ENCODE measurements at regions not wholly inside any gene's neighbourhood (a gene's known extent, or its start where the extent isn't known, plus 50 kb on each side); places are given as distances from the start of the nearest gene placed in this dataset.

DNA sequence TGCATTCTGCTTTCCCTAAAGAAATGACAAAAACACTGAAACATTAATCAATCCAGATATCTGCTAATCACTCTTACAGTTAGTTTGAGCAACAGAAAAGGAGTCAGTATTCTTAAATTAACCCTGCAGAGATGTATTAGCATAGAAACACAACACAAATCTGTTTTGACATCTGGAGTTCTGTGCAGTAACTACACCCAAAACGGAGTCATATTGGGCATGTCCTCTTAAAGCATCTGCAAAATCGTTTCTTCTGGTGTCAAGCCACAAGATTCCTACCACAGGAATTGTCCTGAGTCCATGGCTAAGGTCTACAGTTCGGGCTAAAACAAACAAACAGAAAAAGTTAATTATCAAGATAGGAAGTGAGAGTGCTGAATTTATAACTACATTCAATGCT is 332.1 kb upstream of the PKN2 start:
- no peak for DNase-seq

DNA sequence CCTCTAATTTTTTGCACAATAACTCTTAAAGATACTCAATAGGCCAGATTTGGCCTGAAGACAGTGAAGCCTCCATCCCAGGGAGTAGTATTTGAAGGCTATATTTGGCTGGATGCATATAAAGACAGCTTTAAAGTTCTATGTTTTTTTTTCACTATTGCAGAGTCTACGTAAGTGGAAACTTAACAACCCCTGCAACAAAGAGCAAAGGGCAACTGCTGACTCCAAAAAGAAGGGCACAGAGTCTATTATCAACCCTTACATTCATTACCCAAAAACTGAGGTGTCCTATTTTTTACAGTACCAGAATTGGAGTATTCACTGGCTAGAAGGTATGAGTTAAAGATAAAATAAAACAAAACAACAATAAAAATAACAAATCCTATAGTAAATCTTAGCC is 329.8 kb upstream of the PKN2 start:
- no peak for DNase-seq

DNA sequence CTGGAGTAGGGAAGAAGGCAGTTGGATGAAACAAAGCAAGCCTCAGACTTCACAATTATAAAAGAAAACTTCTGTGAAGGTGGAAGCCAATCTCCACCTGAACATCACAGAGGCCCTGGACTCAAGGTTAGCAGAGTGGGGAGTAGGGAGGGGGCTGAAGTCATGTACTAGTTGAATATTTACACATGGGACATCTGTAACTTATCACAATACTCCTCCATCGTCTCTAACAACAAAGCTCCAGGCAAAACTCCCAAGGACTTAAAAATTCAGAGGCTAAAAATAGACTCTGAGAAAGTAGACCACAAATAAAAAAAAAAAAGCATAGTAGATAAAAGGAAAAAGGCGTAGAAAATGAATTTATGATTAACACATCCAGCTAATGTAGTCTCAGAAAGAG is 326.3 kb upstream of the PKN2 start:
- peak; percentile 31 to 42 for DNase-seq

DNA sequence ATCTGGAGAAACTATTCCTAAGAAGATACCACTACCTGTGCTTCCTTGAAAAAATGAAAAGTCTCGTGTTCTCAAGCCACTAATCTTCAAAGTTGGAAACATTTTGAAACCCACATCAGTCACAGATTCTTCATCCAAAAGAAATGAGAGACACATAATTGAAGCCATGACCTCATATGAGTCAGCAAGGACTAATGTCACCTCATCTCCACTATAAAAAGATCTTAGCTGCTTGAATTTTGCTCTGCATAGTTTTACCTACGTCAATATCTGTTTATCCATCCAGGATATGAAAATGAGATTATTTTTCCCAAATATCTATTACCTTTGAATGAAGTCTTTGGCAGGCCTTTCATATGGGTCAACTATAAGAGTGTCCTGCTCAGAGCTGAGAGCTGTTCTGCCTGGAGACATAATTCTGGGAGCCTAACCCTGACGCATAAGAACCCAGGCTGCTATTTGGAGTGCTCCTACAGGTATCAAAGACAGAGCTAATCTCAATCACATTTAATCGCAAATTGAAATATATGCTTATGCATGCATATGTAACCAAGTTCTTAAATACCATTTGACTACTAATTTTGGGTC is 312.5 kb upstream of the PKN2 start:
- no peak for DNase-seq

DNA sequence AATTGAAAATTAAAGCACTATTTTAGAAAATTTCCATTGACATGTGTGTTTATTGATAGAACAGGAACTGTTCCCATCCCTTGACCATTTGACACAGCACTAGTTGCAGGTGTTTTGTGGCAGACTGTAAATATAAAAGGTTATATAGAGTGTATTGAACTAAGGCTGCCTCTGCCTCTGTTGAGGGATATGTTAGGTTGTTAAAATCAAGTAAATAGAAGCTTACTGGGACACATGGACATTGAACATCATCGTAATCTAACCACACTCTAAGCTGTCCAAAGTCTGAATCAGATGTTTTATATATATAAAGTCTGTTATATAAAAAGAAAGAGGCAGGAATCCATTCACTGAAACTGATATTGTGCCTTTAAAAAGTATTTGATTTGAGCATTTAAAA is 308.1 kb upstream of the PKN2 start:
- DNase-seq, result no peak

DNA sequence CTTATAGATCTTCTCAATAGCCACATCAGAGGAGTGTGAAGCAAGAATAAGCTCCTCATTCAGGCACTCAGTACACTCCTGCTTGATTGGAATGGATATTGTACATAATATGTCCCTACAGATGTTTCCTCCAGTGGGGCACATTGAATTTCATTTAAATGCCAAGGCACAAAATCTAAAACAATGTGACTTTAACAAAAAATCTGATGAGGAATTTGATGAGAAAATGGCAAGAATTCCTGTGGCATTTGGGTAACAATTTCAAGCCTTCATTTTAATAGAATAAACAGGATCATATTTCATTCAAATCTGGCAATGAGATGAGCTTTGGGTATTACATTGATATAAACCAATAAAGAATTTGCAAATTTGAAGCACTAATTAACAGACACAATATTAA is 307.7 kb upstream of the PKN2 start:
- DNase-seq, result no peak

DNA sequence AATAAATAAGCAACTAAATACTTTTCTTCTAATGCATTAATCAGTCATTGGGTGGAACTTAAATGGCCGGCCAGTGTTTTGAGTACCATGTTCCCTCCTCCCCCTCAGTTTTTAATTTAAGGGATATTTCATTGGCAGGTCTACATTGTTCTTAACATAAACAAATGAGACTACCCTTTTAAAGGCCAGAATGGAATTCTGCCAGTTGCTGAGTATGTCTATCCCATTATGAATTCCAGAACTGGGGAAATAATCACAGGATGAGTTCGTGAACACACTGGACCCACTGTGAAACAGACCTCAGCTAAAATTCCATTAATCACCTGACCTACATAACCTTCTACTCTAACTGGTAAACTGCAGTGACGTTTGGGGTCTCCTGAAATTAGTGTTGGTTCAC is 305.5 kb upstream of the PKN2 start:
- no peak for DNase-seq

DNA sequence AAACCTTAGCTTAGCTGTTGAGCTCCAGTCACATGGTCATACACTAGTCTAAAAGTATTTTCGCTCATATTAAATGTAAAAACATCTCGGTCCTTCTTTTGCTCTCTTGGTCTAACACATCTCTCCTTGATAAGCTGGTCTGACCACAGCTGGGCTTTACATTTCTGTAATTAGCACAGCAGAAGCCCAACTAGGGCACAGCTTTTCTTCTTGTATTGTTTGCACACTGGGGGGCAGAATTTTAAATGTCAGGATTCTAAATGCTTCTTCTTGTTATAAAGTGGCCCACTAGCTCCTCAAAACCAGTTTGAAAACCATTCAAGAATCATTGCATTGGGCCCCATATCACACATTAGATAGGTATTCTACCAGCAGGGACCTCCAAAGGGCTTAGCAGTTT is 289.1 kb upstream of the PKN2 start:
- DNase-seq, result no peak

DNA sequence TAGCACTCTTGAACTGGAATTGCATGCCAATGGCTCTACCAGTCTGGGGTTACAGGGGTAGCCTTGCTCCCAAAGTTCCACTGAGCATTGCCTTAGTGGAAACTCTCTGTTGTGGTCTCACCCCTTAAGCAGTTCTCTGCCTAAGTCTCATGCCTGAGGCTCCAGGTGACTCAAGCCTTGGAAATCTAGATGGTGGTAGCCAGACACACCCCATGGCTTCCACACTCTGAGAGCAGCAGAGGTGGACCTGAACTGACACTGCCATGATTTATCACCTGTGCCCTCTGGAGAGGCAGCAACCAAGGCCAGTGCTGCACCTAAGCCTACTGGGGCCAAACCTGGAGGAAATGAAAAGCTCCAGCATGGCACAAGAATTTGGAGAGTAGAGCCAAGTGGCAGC is 285.7 kb upstream of the PKN2 start:
- no peak for DNase-seq

DNA sequence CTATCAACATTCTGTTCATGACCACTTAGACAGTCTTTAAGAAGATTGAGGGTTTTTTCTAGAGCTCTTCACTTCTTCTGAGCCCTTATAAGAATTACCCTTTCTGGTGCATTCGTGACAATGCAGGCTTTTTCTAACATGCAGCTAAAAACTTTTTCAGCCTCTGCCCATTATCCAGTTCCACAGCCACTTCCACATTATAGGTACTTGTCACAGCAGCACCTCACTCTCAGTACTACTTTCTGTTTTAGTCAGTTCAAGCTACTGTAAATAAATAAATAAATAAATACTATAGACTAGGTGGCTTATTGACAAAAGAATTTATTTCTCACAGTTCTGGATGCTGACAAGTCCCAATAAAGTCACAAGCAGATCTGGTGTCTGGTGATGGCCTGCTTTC is 284.4 kb upstream of the PKN2 start:
- DNase-seq, result no peak

DNA sequence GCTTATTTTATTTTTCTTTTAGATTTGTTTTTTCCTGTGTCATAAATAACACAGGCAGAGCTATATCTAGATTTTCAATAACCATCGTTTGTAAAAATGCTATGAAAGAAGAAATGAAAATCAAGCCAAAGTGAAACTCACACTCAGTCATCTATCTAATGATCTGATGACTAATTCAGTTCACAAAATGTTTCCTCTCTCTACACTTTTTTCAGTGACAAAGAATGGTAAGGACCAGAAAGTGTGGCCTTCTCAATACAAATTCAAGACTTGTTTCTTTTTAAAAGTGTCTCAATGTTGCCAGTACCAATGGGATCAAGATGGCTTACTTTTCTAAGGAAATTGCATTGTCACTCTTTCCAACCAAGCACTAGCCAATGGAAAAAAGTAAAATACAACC is 282.8 kb upstream of the PKN2 start:
- no peak for DNase-seq

DNA sequence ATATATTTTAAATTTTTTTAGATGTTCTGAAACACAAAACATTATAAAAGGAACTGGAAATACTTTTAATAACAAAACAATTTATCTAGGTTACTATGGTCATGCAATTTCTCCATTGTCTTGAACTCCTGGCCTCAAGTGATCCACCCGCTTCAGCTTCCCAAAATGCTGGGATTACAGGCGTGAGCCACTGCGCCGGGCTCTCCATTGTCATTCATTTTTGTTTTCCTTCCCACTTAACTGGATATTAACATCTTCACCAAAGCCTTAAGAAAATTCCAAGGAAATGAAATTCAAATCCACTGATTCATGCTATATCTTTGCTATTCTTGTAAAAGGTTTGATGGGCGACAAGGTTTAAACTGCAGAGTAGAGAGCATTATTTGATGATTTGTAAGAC is 279.5 kb upstream of the PKN2 start:
- DNase-seq, result no peak

DNA sequence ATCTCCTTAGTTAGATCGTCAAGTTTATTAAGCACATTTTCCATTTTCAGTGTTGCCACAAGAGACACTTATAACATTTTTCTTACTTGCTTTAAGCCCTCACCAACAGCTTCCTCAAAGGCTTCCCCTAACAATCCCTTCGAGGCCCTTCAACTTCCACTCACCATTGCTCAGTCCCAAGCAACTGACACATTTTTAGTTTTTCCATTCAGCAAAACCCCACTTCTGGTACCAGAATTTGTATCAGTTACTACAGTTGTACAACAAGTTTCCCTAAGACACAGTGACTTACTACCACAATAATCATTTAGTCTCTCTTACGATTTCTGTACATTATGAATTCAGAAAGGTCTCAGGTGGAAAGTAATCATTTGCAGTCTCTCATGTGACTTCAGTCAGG is 276.8 kb upstream of the PKN2 start:
- DNase-seq, result no peak

DNA sequence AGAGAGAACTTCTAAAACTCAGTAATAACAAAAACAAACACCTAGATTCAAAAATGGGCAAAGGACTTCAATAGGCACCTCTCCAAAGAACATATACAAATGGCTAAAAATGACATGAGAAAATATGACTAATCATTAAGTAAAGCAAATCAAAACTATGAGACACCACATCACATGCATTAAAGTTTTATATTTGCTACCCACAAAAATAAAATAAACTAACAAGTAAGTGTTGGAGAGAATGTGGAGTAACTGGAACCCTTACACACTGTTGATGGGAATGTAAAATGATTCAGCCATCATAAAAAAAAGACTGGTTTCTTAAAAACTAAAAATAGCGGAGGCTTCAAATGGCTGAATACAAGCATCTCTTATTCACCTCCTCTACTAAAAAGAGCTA is 262.1 kb upstream of the PKN2 start:
- no peak for DNase-seq

DNA sequence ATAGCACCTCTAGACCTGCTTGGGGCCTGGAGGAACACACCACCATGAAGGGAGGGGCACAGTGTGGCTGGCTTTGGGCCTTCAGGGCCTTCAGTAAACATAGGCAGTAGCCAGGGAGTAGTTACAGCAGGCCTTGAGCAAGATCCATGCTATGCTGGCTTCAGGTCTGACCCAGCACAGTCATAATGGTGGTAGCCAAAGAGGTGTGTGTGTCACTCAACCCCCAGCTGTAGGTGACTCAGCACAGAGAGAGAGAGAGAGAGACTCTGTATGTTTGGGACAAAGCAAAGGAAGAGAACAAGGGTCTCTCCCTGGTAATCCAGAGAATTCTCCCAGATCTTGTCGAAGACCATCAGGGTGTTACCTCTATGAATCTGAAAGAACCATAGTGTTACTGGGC is 250.5 kb upstream of the PKN2 start:
- DNase-seq, result no peak

DNA sequence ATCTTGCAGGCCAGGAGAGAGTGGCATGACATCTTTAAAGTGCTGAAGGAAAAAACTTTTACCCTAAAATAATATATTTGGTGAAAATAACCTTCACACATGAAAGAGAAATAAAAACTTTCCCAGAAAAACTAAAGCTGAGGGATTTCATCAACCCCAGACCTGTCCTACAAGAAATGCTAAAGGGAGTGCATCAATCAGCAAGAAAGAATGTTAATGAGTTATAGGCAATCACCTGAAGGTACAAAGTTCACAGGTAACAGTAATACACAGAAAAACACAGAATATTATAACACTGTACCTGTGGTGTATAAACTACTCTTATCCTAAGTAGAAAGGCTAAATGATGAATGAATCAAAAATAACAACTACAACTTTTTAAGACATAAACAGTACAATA is 249.2 kb upstream of the PKN2 start:
- no peak for DNase-seq

DNA sequence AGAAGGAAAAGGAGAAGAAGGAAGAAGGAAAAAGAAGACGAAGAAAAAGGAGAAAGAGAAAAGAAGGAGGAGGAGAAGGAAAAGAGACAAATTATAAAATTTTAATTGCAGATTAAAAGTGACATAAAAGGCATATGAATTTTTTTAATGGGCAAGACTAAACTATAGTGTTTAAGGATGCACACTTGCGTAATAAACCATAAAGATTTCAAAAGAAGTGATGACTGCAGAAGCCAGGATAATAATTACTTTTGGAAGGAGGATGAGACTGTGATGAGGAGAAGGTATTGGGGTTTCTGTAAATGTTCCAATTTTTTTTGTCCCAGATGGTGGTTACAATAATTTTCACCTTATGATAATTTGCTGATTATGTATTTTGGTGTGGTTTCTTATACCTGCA is 243.1 kb upstream of the PKN2 start:
- no peak for DNase-seq

DNA sequence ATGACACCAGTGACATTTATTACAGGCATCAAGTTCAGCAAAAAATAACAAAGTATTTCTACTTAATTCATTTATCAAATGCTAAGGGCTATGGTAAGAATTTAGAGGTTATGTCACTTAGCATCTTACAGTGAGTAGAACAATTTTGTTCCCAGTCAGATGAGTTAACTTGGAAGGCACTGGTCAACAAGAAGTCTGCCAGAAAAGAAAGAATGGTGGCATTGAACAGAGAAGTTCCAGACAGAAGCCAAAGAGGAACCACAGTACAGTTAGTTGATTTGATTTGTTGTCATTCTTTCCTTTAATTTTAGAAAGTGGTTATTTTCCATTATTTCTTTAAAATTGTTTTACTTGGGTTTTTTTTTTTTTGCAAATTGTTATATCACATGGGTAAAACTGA is 232.2 kb upstream of the PKN2 start:
- DNase-seq, result no peak

DNA sequence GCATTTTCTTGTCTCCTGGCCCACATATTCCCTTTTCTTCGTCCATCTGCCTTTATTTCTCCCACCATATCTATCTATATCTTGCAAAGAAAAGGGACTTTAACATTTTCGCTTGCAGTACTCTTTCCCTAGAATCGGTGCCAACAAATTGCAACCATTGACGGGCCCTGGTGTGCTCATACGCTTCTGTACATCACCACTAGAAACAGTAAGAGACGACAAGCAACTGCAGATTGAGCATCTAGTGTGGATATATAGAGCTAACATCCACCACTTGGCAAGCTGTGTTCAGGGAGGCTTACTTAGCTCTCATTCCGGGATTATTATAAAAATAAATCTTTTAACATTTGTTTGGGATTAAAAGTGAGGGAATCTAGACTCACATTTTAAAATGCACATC is 230.8 kb upstream of the PKN2 start:
- DNase-seq, result no peak

DNA sequence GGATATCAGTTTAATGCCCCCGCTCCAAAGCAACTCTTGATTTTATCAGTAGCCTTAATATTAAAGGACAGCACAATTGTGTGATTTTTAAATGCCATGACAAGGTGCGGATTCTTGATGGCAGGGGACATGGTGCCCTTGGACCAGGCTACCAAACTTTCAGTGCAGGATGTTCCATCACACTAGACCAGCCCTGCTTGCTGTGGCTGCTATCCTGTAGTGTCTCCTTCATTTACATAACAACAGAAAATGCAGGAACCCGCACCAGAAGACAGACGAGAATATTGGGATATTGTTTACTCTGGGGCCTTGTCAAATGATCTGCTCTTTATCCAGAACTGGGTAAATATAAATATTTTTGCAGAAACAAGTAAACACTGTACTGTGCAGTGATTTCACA is 229.3 kb upstream of the PKN2 start:
- no peak for DNase-seq

DNA sequence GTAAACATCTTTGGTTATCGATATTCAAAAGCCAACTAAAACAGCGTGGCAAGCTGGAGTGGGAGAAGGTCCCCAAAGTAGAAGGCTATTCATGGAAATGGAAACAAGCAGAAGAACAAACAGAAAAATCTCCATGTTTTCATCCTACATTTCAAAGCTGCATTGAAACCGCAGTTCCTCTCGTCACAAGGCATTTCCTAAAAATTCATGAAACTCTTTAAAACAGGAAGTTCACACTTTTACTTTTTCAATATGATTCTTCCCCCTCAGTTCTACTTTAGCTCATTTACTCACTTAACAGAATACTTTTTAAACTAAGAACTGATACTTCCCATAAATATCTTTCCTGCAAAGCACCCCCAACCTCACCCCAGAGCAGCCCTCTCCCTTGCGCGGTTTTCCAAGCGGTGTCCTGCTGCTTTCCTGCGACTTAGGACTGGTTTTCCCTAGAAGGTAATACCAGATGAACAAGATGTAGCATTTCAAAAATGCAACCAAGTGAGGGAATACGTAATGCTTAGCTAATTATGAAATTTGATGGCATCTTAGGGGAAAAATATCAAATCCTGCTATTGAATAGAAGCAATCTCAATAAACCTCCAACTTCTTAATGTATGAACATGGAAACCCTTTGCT is 228.3 kb upstream of the PKN2 start:
- DNase-seq, result no peak

DNA sequence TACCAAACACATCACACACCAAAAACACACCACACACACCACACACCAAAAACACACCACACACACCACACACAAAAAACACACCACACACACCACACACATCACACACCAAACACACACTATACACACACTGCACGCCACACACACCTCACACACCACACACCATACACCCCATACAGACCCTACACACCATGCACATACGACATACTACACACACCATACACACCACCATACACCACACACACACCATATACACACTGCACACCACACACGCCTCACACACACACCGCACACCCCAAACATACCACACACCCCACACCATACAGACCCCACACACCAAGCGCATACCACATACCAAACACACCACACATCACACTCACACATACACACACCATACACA is 226.9 kb upstream of the PKN2 start:
- DNase-seq, result no peak

DNA sequence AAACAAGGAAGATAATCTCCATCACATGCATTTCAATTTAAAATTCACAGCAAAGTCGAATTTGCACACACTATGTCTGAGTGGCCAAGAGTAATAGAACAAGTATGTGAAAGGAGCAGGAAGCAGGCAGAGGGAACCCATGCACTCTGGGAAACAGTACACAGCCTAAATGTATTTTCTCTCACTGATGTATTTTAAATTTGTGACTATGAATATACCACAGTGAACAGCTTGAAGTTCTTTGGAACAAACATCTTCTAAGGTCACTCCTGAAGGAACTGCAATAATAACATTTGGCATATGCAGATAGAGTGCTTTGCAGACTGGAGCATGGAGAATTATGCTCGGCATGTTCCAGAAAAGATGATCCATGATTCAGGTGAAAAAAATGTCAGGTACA is 223.1 kb upstream of the PKN2 start:
- no peak for DNase-seq

DNA sequence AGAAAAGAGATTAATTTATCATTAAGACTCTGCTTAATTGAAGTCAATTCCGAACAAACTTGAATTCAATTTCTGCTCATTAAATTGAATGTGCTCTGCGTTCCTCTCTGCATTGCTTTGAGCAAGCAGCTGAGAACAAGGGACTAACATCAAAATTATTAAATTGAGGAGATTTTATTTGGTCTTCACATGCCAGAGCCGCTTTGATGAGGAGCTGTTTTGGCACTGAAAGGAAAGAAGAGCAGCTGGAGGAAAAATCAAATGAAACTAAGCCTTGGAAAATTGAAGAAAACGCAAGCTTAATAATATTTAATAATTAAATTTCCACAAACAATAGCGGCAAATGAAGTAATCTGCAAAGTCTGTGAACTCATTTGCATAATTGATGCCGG is 222.0 kb upstream of the PKN2 start:
- DNase-seq, result peak; percentile 71 to 74
